Fibroblast of the aortic adventitia (primary cell): ENCODE measurements at regions not wholly inside any gene's neighbourhood (a gene's known extent, or its start where the extent isn't known, plus 50 kb on each side); places are given as distances from the start of the nearest gene placed in this dataset.

Experiments
- DNase-seq: peaks from one replicate; pipeline ENCODE4 v3.0.0-alpha.2; 2010; ENCODE audit warnings: low read depth
- H3K4me3 ChIP-seq: 2 replicates; pipeline ENCODE4 v1.5.1; 2011; ENCODE audit warnings: low read depth, mild to moderate bottlenecking, control low read depth, low read length, moderate library complexity
- TF ChIP-seq, protein P1 (sequence below): IDR thresholded peaks from 2 replicates; pipeline ENCODE4 v1.5.1; 2011; ENCODE audit warnings: mild to moderate bottlenecking, low read length, control low read depth, inconsistent platforms; ENCODE audit not compliant: insufficient read depth

DNA sequence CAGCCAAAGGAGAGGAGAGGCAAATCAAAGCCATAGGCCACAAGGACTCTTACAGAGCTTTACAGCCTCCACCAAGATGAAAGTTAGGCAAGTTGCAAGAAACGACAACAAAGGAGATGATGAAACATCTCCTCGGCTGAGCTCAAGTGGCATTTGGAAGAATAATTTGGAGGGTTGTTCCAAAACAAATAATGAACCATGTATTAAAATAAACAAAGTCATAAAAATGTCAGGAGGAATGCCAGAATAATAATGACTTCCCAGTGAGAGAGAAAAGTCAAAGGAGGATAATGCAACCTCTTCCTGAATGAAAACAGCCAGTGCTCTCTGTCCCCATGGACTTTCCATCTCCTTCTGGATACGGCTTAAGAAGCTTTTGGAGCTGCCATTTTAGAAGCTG lies 371.4 kb upstream of the ID4 start:
- TF ChIP-seq, protein P1, sequence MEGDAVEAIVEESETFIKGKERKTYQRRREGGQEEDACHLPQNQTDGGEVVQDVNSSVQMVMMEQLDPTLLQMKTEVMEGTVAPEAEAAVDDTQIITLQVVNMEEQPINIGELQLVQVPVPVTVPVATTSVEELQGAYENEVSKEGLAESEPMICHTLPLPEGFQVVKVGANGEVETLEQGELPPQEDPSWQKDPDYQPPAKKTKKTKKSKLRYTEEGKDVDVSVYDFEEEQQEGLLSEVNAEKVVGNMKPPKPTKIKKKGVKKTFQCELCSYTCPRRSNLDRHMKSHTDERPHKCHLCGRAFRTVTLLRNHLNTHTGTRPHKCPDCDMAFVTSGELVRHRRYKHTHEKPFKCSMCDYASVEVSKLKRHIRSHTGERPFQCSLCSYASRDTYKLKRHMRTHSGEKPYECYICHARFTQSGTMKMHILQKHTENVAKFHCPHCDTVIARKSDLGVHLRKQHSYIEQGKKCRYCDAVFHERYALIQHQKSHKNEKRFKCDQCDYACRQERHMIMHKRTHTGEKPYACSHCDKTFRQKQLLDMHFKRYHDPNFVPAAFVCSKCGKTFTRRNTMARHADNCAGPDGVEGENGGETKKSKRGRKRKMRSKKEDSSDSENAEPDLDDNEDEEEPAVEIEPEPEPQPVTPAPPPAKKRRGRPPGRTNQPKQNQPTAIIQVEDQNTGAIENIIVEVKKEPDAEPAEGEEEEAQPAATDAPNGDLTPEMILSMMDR, result no peak
- DNase-seq, result peak; percentile 89
- H3K4me3 ChIP-seq, result no peak overlapping the region

DNA sequence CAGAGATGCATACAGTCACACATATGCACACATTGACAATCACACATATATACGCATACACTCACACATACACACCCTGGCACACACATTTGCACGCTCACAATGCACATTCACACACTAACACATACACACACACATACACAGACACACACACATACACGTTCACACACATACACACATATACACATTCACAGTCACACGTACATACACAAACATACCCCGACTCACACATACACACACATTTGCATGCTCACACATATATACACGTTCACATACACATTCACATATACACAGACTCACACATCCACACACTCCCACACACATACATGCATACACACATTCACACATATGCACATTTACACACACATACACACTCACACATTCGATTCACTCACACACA lies 366.8 kb upstream of the ID4 start:
- TF ChIP-seq, protein P1, result no peak
- DNase-seq, result no peak
- H3K4me3 ChIP-seq, result no peak overlapping the region

DNA sequence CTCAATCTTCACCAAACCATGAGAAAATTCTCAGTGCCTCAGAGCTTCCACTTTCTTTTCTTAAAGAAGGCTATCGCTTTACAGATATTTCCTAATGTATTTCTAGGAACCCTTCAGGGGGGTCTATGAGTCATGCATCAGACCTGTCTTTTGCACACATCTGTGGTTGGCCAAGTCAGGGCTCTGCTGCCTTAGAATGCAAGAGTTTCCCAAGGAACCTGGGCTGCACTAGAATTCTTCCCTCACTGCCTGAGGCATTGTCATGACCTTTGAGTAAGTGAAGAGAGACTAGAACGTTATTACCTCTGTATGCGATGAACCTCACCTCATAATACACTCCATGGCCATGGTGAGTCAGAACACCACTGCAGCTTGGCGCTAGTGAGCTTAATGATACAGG lies 365.0 kb upstream of the ID4 start:
- no peak overlapping the region for H3K4me3 ChIP-seq
- peak; percentile 91 for DNase-seq
- TF ChIP-seq, protein P1, result no peak

DNA sequence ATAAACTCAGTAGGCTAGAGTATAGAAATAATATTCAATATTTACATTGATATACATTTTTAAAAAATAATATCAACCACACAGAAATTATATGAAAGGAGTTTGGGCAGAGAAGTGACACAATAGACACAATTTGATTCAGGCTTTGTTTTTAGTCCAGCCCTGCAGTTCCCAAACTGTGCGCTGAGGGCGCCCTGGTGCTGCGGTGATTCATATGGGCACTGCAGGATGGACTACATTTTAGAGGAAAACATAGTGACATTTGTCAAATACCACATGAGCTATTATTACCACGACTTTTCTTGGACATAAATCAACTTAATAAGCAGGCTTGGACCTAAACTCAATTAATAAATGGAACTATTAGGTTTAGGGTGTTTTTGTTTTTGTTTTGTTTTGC lies 364.3 kb upstream of the ID4 start:
- no peak for DNase-seq
- TF ChIP-seq, protein P1, result peak; percentile 36
- H3K4me3 ChIP-seq, result no peak overlapping the region

DNA sequence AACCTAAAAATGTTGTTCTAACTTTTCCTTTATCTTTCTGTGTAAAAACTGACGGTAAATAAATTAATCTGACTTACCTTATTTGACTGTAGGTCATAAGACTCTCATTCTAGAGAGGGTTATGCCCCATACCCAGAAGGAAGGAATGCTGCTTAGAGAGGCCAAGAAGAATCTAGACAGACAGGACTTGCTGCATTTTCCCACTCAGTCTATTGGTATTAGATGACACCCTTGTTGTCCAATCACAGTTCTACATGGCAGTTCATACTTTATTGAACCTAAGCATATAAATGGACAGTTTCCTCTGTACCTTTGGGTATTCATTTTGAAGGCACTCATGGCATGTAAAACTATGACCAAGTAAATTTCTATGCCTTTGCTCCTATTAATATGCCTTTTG lies 359.6 kb upstream of the ID4 start:
- H3K4me3 ChIP-seq, result no peak overlapping the region

DNA sequence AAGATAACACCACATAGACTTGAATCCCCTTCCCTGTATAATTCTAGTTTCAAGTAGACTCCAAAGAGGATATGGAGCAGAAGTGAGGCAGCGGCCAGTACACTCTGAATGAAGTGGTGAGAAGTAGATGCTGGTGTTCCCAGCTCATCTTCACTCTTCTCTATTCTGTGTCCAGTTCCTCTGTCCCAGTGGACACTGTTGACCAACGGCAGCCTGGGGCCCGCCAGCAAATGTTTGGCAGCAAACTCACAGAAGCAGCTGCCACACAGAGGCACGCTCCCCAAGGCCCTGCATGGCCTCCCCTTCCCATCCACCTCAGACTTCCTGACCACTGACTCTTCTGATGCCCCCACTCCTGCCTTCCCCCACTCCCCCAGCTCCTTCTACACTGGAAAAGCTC lies 358.9 kb upstream of the ID4 start:
- TF ChIP-seq, protein P1, result no peak
- no peak for DNase-seq
- H3K4me3 ChIP-seq, result no peak overlapping the region

More for the DNA sequence above, 359.6 kb upstream of the ID4 start:
- TF ChIP-seq, protein P1, result no peak
- no peak for DNase-seq

DNA sequence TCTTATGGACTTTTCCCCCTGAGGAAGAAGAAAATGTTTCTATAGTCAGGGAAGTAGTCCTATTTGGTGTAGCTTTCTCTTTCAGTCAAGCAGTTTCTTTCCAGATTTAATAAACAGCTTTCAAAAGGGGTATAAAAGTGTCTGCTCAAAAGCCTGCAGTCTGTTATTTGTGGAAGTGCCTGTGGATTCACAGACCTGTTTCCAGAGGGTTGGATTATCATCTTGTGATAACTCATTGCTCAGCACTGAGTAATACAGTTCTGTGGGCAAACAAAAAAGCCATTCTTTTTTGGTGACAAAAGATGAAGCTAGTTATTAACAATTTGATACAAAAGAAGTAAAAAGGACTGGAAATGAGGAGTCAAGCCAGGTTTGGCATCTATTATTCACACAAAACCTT lies 358.2 kb upstream of the ID4 start:
- TF ChIP-seq, protein P1, result no peak
- peak; percentile 63 for DNase-seq

More for the DNA sequence above, 358.2 kb upstream of the ID4 start:
- no peak overlapping the region for H3K4me3 ChIP-seq
